Superior temporal gyrus (tissue), 1 donor: ENCODE measurements at regions not wholly inside any gene's neighbourhood (a gene's known extent, or its start where the extent isn't known, plus 50 kb on each side); places are given as distances from the start of the nearest gene placed in this dataset.

ENCODE experiments used
- DNase-seq: peaks from one replicate; pipeline ENCODE4 v3.0.0-alpha.2; 2016; ENCODE audit errors: extremely low spot score

DNA sequence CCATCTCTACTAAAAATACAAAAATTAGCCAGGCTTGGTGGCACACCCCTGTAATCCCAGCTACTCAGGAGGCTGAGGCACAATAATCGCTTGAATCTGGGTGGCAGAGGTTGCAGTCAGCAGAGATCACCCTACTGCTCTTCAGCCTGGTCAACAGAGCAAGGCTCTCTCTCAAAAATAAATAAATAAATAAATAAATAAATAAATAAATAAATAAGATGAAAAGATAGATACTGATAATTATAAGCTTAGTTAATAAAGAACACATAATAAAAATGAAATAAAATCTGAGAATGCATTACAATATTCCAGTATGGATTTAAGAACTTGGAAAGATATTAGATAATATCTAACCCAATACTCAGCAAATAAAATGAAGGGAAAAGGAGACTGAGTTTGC, 235.9 kb upstream of the DAB1 start:
- no peak for DNase-seq

DNA sequence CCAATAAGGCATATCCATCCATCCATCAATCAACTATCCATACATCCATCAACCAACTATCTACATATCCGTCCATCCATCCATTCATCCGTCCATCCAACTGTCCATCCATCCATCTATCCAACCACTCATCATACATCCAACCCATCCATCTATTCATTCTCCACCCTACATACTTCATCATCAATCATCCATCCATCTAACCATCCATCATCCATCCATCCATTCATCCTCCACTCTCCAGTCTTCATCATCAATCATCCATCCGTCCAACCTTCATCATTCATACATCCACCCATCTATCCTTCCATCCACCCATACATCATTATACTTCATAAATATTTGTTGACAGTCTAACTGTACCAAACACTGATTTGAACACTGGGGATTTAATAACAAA, 231.3 kb upstream of the DAB1 start:
- no peak for DNase-seq

GRCh38 chr1:57644667-57645066, 220.8 kb upstream of the DAB1 start:
- DNase-seq, result no peak

- no peak for DNase-seq
Measured at GRCh38 chr1:57638239-57638638, 214.4 kb upstream of the DAB1 start.

DNA sequence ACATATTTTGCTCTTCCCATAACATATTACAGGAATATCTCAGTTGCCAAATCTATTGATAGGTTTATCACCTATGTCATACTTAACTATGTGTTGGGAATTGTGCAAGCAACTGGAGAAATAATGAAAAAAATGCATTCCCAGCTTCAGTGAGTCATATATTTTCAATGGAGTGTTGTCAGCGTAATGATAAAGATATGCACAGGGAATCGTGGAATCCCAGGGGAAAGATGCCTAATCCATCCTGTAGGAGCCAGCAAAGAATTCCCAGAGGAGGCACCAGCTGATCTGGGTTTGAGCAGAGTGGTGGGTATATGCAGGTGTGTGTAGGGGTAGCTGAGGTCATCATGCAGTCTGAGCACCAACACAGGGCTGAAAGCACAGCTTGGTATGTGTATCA, 213.3 kb upstream of the DAB1 start:
- no peak for DNase-seq

DNA sequence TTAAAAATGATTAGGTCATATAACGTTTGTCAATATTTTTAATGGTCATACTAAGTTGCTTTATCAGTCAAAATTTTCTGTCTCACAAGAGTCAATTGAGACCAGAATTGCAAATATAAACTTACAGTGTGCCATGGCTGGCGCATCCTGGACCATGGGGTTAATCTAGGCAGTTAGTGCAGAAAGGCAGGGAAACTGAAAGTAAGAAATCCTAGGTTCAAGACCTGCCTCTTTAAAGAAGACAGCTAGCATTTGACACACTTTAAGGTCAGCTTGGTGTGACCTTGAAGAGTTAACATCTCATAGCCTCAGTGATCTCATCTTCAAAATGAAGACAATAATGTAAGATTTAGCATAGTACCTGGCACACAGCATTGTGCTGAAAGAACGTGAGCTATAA, 210.0 kb upstream of the DAB1 start:
- DNase-seq, result no peak

DNA sequence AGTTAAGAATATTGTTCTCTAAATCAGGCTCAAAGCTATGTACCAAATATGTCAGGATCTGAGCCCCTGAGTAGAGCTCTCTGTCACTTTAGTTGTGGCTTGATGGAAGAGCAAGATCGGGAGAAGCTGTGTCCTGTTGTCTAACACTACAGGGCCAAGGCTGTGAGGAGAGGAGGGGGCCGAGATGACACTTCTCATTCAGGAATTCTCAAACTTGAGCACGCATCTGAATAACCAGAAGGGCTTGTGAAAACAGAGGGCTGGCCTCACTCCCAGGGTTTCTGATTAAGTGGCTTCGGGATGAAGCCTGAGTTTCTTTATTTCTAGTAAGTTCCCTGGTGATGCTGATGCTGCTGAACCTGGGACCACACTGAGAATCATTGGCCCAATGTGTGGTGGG, 209.2 kb upstream of the DAB1 start:
- no peak for DNase-seq

DNA sequence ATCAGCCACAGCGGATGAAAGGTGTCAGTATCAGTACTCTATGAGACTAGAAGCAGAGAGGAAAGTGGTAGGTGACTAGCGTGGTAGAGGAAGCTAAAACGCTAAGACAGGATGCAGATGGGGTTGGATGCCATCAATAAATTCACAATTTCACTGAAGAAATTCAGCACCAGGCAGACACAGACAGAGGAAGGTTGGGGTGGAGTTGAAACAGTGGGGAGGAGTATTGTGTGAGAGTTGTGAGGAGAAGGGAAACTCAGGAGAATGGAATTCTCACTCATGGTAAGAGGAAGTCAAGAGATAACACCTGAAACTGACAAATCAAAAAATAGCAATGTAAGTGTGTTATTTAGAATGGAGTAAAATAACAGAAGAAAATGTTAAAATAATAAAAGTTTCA, 208.5 kb upstream of the DAB1 start:
- no peak for DNase-seq

DNA sequence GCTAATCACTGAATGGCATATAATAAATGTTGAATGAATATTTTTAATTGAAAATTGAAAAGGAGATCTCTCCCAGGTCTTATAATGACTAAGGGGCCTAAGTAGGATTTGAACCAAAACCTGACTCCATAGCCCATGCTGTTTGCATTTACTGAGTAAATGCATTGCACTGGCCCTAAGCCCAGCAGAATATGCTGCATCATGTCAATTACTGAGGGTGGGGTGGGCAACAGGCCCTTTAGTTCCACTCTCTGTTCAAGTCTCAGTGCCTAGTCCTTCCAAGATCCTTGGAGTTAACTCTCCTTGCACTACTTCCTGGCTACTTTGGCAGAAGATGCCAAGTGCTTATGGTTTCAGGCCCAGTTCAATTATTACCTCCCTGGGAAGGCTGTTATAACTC, 203.8 kb upstream of the DAB1 start:
- DNase-seq, result no peak

- DNase-seq, result no peak
Measured at GRCh38 chr1:57623791-57624538, 200.1 kb upstream of the DAB1 start.

DNA sequence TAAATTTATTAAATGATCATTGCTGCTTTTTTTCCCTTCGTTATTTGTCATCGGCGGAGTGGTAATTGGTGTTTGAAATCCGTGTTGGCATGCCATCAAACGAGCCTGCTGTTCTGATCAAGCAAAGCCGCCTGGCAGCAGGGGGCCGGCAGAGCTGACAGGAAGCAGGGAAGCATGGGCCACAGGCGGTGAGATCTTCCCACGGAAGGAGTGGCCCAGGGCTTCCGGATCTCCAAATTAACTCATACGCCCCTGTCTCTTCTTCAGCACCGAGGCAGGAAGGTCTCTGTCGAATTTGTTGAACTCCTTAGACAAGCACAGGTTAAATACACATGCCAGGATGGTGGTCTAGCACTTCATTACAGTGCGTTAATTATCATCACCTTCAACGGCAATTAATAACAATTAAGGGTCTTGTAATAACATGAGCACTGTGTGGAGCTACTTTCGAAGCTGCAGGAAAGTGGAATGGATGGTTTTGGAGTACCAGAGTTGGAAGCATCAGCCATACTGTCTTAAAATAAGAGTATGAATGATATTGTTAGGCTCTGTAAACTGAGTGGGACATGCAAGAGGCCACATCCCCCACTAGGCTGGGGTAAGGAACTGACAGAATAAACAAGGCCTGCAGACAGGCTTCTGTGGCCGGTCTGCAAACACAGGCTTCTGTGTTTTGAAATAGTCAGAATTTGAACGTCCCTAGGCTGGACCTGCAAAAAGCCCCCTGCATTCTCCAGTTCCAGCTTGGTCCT, 199.4 kb upstream of the DAB1 start:
- DNase-seq, result no peak

- no peak for DNase-seq
Measured at GRCh38 chr1:57621776-57622175, 197.9 kb upstream of the DAB1 start.

DNA sequence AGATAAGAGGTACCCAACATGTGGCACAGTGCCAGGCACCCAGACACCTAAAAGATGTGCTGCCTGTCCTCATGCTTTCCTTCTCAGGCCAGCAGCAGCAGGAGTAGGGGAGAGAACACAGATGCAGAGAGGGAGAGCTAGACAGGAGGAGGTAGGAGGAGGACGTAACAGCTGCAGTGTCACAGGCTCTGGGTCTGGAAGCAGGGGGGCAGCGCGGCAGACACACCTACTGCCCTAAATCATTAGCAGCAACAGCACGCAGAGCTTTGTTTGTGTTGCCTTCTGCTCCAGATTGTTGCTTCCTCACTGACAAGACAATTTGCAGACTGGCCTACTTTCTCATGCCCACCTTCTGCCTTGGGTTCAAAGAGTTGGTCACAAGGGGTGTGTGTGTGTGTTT, 196.7 kb upstream of the DAB1 start:
- no peak for DNase-seq

- no peak for DNase-seq
Measured at GRCh38 chr1:57616921-57617320, 193.1 kb upstream of the DAB1 start.

DNA sequence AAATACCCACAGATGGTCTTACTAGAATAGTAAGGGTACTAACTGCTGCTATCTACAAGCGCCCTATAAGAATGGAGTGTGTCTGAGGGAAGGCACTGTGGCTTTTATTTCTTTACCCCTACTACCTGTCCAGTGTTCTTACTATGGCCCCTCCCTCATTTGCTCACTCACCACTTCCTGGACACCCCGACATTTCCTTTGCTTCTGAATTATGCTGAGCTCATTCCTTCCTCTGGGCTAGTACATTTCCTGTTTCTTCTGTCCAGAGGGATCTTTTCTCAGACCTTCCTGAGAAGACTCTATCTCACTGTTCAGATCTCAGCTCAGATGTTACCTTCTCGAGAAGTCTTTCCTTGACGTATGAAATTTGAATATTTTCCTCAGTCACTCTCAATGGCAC, 192.1 kb upstream of the DAB1 start:
- DNase-seq, result no peak

GRCh38 chr1:57612833-57613232, 189.0 kb upstream of the DAB1 start:
- DNase-seq, result no peak

GRCh38 chr1:57605933-57606332, 182.1 kb upstream of the DAB1 start:
- DNase-seq, result no peak

DNA sequence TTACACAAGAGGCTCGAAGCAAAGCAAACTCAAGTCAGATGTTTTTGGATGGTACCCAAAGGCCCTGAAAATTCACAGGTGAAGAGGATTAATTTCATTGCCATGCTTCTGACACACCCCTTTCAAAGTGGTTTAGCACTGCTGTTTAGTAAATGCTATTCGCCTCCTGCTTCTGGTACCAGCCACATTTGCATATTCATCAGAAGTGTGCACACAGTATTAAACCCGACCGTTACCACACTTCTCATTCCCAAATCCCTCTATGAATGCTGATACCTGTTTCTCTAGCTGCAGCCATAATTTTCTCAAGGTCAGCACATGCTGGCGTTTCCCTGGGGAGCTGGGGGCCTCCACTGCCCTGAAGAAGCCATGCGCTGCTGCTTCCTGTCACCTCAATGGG, 179.8 kb upstream of the DAB1 start:
- no peak for DNase-seq

DNA sequence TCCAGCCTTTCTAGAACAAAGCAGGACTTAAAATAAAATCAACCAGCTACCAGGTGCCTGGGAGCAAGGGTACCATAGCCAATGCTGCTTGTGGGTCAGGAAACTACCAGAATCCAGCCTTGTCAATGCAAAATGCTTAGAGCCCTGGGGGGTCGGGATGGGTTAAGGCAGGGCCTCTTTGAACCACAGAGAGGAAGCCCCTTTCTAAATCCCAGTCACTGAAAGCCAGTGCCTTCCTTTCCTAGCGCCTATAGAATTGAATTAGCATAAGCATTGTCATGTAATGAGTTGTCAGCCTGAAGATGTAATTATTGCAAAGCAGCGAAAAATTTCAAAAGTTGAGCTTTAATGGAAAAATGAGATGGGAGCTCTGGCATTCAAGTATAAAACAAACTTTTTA, 176.6 kb upstream of the DAB1 start:
- DNase-seq, result no peak

DNA sequence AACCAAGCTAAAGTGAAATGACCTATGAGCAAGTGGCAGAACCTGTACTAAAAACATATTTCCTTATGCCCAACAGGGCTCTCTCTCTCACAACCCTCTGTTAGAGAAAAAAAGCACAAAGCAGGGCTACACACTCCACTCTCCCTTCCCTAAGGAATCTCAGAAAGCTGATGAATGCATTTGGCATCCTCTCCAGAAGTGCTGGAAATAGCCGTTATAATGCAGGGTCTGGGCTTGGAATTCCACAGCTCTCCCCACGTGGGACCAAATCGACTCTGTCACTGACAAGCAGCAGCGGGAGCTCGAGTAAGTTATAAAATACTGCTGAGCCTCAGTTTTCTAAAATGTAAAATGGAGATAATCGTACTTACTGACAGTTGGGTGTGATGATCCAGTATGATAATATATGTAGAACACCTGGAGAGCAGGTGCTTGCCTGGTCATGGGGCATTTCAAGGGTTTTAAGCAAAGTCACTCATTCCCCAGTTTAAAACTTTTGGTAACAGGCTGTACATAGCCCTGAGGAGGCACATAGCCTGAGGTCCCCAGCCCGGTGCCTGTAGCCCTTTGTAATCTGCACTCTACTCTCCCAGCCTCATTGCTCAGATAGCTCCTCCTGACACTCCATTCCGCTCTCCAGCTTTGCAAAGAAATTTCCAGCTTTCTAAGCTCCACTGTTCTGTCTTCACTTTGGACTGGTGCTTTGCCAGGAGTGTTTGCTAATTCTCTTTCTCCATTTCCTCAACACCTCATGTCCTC, 175.6 kb upstream of the DAB1 start:
- DNase-seq, result no peak

DNA sequence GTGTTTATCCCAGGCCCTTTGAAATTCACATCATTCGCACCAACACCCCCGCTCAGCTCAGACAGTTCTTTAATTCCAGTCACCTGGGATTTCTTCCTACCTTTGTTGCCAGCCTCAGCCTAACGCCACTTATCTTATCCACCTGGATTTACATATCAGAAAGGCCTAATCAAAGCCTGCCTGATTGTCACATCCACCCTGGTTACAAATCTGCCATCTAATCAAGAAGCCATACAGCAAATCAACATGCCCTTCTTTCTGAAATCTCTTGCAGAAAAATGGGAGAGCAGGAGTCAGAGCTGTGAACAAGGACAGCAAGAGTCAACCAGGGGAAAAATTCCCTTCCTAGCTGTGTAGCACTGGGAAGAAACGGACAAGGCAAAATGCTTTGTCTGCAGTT, 173.2 kb upstream of the DAB1 start:
- no peak for DNase-seq

- DNase-seq, result no peak
Measured at GRCh38 chr1:57594002-57594401, 170.1 kb upstream of the DAB1 start.

DNA sequence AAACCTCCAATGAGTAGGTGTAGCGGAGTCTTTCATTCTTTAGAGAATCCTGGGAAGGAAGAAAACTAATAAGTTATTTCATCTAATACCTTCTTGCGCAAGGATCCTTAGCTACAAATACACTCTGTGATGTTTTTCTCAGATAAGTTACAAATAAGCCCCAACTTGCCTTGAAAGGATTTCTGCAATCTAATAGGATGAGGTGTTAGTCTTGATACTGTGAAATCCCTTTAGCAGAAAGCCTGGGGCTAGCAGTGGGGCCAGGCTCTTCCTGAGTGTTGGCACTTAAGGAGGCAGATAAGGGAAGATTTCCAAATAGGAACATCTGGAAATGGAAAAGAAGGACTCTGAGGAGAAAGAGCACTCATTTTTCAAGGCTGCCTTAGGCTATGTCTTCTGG, 168.0 kb upstream of the DAB1 start:
- DNase-seq, result no peak
